ENCODE measurements at regions not wholly inside any gene's neighbourhood (a gene's known extent, or its start where the extent isn't known, plus 50 kb on each side); places are given as distances from the start of the nearest gene placed in this dataset.

- Histone ChIP-seq H3K9me3 (ENCODE audit: control insufficient read depth, low read length) (no peaks in the 10 kb centered on the region), H3K4me1 (ENCODE audit: control insufficient read depth, insufficient read depth, low read length, poor library complexity, severe bottlenecking) (peaks cover 6% of the 10 kb centered on the region), H3K27ac (ENCODE audit: insufficient read depth, low read length, poor library complexity, severe bottlenecking) (no peak overlapping the region), H3K4me3 (ENCODE audit: insufficient read depth, low read depth, low read length, poor library complexity, severe bottlenecking) (no peak overlapping the region), H3K27me3 (replicated peaks; ENCODE audit: control insufficient read depth, insufficient read depth, low read length, poor library complexity, severe bottlenecking) (no peaks in the 10 kb centered on the region), H3K36me3 (ENCODE audit: control insufficient read depth, insufficient read depth, low read length) (no peaks in the 10 kb centered on the region)
- DNase-seq: no peak
These were observed 91.5 kb upstream of the ZNF217 start for GRCh38 chr20:53685070-53685595.

DNA sequence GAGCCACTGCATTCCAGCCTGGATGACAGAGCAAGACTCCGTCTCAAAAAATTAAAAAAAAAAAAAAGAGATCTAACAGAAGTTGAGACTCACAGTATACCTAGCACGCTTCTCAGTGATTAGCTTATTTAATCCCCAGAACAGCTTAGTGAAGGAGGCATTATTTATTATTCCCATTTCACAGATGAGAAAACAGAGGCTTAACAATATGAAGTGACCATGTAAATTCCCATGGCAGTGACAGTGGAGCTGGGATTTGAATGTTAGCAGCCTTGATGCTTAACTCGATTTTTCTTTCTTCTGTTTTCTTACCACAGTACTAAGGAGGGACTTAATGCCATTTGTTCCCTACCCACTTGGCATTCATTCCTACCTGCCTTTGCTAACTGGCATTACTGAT, 89.9 kb upstream of the ZNF217 start:
- no peaks in the 10 kb centered on the region for H3K27me3 ChIP-seq (replicated peaks; ENCODE audit: control insufficient read depth, insufficient read depth, low read length, poor library complexity, severe bottlenecking)
- H3K36me3 ChIP-seq (ENCODE audit: control insufficient read depth, insufficient read depth, low read length): no peaks in the 10 kb centered on the region
- no peaks in the 10 kb centered on the region for H3K9me3 ChIP-seq (ENCODE audit: control insufficient read depth, low read length)
- H3K27ac ChIP-seq (ENCODE audit: insufficient read depth, low read length, poor library complexity, severe bottlenecking): no peak overlapping the region
- no peak overlapping the region for H3K4me3 ChIP-seq (ENCODE audit: insufficient read depth, low read depth, low read length, poor library complexity, severe bottlenecking)
- DNase-seq: no peak
- H3K4me1 ChIP-seq (ENCODE audit: control insufficient read depth, insufficient read depth, low read length, poor library complexity, severe bottlenecking): peaks cover 6% of the 10 kb centered on the region

DNA sequence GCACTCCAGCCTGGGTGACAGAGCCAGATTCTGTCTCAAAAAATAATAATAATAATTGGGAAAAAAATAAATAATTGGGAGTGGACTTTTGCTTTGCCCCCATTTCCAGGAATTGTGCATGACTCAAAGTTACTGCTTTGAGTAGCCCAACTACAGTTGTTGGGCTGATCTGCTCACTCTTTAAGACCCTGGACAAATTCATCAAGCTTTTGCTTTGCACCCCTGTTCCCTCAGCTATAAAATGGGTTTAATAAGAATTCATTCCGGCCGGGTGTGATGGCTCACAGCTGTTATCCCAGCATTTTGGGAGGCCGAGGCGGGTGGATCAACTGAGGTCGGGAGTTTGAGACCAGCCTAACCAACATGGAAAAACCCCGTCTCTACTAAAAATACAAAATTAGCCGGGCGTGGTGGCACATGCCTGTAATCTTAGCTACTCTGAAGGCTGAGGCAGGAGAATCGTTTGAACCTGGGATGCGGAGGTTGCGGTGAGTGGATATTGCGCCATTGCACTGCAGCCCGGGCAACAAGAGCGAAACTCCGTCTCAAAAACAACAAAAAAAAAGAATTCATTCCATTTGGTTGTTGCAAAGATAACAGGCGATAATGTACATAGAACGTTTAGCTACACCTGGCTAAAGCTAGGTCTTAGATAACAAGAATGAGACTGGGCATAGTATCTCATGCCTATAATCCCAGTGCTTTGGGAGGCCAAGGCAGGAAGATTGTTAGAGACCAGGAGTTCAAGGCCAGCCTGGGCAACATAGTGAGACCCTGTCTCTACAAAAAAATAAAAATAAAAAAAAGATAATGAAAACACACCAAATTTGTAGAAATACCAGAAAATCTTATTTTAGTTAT, 87.9 kb upstream of the ZNF217 start:
- DNase-seq: no peak
- Histone ChIP-seq H3K36me3 (ENCODE audit: control insufficient read depth, insufficient read depth, low read length) (no peaks in the 10 kb centered on the region), H3K27me3 (replicated peaks; ENCODE audit: control insufficient read depth, insufficient read depth, low read length, poor library complexity, severe bottlenecking) (no peaks in the 10 kb centered on the region), H3K4me3 (ENCODE audit: insufficient read depth, low read depth, low read length, poor library complexity, severe bottlenecking) (no peak overlapping the region), H3K27ac (ENCODE audit: insufficient read depth, low read length, poor library complexity, severe bottlenecking) (no peak overlapping the region), H3K9me3 (ENCODE audit: control insufficient read depth, low read length) (no peaks in the 10 kb centered on the region), H3K4me1 (ENCODE audit: control insufficient read depth, insufficient read depth, low read length, poor library complexity, severe bottlenecking) (peaks cover 6% of the 10 kb centered on the region)

- DNase-seq: no peak
- H3K36me3 ChIP-seq (ENCODE audit: control insufficient read depth, insufficient read depth, low read length): no peaks in the 10 kb centered on the region
- no peaks in the 10 kb centered on the region for H3K9me3 ChIP-seq (ENCODE audit: control insufficient read depth, low read length)
- no peaks in the 10 kb centered on the region for H3K4me1 ChIP-seq (ENCODE audit: control insufficient read depth, insufficient read depth, low read length, poor library complexity, severe bottlenecking)
- H3K4me3 ChIP-seq (ENCODE audit: insufficient read depth, low read depth, low read length, poor library complexity, severe bottlenecking): no peak overlapping the region
- no peaks in the 10 kb centered on the region for H3K27me3 ChIP-seq (replicated peaks; ENCODE audit: control insufficient read depth, insufficient read depth, low read length, poor library complexity, severe bottlenecking)
- H3K27ac ChIP-seq (ENCODE audit: insufficient read depth, low read length, poor library complexity, severe bottlenecking): no peak overlapping the region
These were observed 86.1 kb upstream of the ZNF217 start for GRCh38 chr20:53679597-53680309.

DNA sequence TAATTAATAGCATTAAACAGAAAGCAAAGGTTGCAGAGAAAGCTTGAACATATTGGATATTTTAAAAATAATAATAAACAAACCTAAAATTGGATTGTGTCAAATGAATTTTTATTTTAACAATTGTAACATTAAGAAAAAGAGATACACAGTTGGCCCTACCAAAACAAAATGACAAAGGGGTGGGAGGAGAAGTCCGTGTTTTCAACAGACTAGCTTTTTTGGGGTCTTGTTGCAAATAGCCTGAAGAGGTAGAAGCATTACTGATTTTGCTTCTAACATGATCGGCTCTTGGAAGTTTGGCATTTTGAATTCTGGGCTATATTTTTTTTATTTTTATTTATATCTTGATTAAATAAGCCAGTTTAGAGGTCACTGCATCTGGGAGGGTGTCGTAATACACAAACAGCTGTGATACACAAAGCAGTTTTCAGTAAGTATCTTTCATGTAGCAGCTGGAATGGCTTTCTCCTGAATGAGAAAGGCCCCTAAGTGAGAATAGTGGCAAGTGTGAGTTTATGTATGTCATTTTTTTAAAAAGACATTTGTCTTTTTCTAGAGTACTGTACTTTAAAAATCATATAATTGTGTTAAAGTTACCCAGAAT, 85.5 kb upstream of the ZNF217 start:
- no peaks in the 10 kb centered on the region for H3K27me3 ChIP-seq (replicated peaks; ENCODE audit: control insufficient read depth, insufficient read depth, low read length, poor library complexity, severe bottlenecking)
- H3K4me3 ChIP-seq (ENCODE audit: insufficient read depth, low read depth, low read length, poor library complexity, severe bottlenecking): no peak overlapping the region
- no peak for DNase-seq
- no peaks in the 10 kb centered on the region for H3K4me1 ChIP-seq (ENCODE audit: control insufficient read depth, insufficient read depth, low read length, poor library complexity, severe bottlenecking)
- no peaks in the 10 kb centered on the region for H3K36me3 ChIP-seq (ENCODE audit: control insufficient read depth, insufficient read depth, low read length)
- H3K9me3 ChIP-seq (ENCODE audit: control insufficient read depth, low read length): no peaks in the 10 kb centered on the region
- no peak overlapping the region for H3K27ac ChIP-seq (ENCODE audit: insufficient read depth, low read length, poor library complexity, severe bottlenecking)

DNA sequence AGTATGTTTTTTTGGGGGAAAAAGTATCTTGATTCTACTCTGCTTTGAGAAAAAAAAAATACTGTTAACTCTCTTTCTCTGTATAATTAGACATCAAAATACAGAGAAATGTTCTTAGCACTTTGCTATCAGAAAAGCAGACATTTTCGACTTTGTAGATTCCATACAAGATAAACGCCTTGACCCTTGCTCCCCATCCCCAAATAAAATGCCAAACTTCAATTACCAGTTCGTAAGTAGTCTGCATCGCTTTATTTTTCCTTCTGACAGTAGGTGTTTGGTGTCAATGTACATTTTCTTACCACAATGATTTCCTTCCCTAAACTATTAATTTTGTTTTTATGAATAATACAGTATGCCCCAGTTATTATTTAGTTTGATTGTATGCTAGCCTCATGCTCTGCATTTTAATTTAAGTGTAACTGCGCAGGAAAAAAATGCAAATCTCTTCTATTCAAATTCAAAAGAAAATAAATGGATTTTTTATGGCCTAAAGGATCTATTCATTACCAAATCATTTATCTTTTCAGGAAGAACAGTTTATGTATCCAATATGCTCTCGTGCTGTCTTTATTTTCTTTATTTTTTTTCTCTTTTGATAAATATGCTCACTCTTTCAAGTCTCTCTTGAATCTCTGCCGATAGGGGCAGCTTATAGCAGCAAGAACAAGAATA, 84.8 kb upstream of the ZNF217 start:
- H3K27ac ChIP-seq (ENCODE audit: insufficient read depth, low read length, poor library complexity, severe bottlenecking): no peak overlapping the region
- H3K27me3 ChIP-seq (replicated peaks; ENCODE audit: control insufficient read depth, insufficient read depth, low read length, poor library complexity, severe bottlenecking): no peaks in the 10 kb centered on the region
- no peak for DNase-seq
- no peaks in the 10 kb centered on the region for H3K4me1 ChIP-seq (ENCODE audit: control insufficient read depth, insufficient read depth, low read length, poor library complexity, severe bottlenecking)
- H3K36me3 ChIP-seq (ENCODE audit: control insufficient read depth, insufficient read depth, low read length): no peaks in the 10 kb centered on the region
- no peaks in the 10 kb centered on the region for H3K9me3 ChIP-seq (ENCODE audit: control insufficient read depth, low read length)
- no peak overlapping the region for H3K4me3 ChIP-seq (ENCODE audit: insufficient read depth, low read depth, low read length, poor library complexity, severe bottlenecking)

DNA sequence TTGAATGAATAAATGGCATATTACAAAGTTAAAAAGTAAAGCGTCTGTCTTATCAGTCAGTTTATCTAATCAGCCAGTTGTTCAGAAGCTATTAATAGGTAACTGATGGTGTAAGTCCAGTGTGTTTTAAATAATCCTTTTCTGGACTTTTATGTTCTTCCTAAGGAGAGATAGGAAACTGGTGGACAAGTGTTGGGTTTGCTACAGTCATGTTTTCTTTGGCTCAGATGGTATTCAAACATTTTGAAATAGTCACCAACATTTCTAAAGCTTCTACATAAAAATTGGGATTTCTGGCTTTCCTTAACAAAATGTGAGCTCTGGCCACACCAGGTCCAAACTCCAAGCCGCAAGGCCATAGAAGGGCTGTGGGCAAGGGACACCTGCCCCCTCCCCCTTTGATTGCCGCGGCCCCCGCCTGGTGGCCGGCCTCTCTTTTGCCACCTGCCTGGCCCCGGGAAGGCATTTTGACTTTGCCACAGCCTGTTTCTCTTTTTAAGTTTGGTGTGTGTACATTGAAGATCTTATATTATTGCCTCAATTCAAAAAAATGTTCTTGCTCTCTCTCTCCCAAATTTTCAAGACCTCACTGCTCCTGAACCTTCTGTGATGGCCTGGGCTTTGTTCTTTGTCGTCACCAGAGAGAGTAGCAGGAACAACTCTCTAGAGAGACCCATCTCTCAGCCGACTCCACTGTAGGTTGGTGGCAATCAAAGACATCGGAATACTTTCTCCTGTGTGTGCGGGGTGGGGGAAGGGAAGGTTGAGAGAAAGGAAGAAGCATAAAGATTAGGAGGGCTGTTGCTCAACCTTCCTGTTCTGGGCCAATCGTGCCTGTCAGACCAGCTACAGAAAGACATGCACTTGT, 84.0 kb upstream of the ZNF217 start:
- no peak for DNase-seq
- no peak overlapping the region for H3K4me3 ChIP-seq (ENCODE audit: insufficient read depth, low read depth, low read length, poor library complexity, severe bottlenecking)

GRCh38 chr20:53676987-53677386, 83.3 kb upstream of the ZNF217 start:
- H3K27ac ChIP-seq (ENCODE audit: insufficient read depth, low read length, poor library complexity, severe bottlenecking): no peak overlapping the region
- H3K9me3 ChIP-seq (ENCODE audit: control insufficient read depth, low read length): no peaks in the 10 kb centered on the region
- H3K27me3 ChIP-seq (replicated peaks; ENCODE audit: control insufficient read depth, insufficient read depth, low read length, poor library complexity, severe bottlenecking): no peaks in the 10 kb centered on the region
- no peaks in the 10 kb centered on the region for H3K36me3 ChIP-seq (ENCODE audit: control insufficient read depth, insufficient read depth, low read length)
- H3K4me1 ChIP-seq (ENCODE audit: control insufficient read depth, insufficient read depth, low read length, poor library complexity, severe bottlenecking): no peaks in the 10 kb centered on the region
- no peak overlapping the region for H3K4me3 ChIP-seq (ENCODE audit: insufficient read depth, low read depth, low read length, poor library complexity, severe bottlenecking)
- no peak for DNase-seq

More for the DNA sequence above, 84.0 kb upstream of the ZNF217 start:
- Histone ChIP-seq H3K27ac (ENCODE audit: insufficient read depth, low read length, poor library complexity, severe bottlenecking) (no peak overlapping the region), H3K36me3 (ENCODE audit: control insufficient read depth, insufficient read depth, low read length) (no peaks in the 10 kb centered on the region), H3K9me3 (ENCODE audit: control insufficient read depth, low read length) (no peaks in the 10 kb centered on the region), H3K4me1 (ENCODE audit: control insufficient read depth, insufficient read depth, low read length, poor library complexity, severe bottlenecking) (no peaks in the 10 kb centered on the region), H3K27me3 (replicated peaks; ENCODE audit: control insufficient read depth, insufficient read depth, low read length, poor library complexity, severe bottlenecking) (no peaks in the 10 kb centered on the region)

- Histone ChIP-seq H3K27ac (ENCODE audit: insufficient read depth, low read length, poor library complexity, severe bottlenecking) (no peak overlapping the region), H3K9me3 (ENCODE audit: control insufficient read depth, low read length) (no peaks in the 10 kb centered on the region), H3K36me3 (ENCODE audit: control insufficient read depth, insufficient read depth, low read length) (no peaks in the 10 kb centered on the region), H3K4me1 (ENCODE audit: control insufficient read depth, insufficient read depth, low read length, poor library complexity, severe bottlenecking) (no peaks in the 10 kb centered on the region), H3K27me3 (replicated peaks; ENCODE audit: control insufficient read depth, insufficient read depth, low read length, poor library complexity, severe bottlenecking) (no peaks in the 10 kb centered on the region), H3K4me3 (ENCODE audit: insufficient read depth, low read depth, low read length, poor library complexity, severe bottlenecking) (no peak overlapping the region)
- DNase-seq: no peak
These were observed 82.8 kb upstream of the ZNF217 start for GRCh38 chr20:53676519-53676822.
